ENCODE measurements at regions not wholly inside any gene's neighbourhood (a gene's known extent, or its start where the extent isn't known, plus 50 kb on each side); places are given as distances from the start of the nearest gene placed in this dataset.

- TF ChIP-seq CTCF (IDR thresholded peaks at IDR 0.05) (no peak), EZH2 (IDR thresholded peaks at IDR 0.05; ENCODE audit: borderline replicate concordance, insufficient read depth, low read depth, low read length, poor library complexity, severe bottlenecking) (no peak)
Observed at GRCh38 chr10:36662571-36662970, 462.8 kb upstream of the ANKRD30A start.

All from B cell (primary cell).